ENCODE measurements at regions not wholly inside any gene's neighbourhood (a gene's known extent, or its start where the extent isn't known, plus 50 kb on each side); places are given as distances from the start of the nearest gene placed in this dataset.
A peak's percentile ranks its signal among the peaks of the same experiment; 100 is the strongest.

DNA sequence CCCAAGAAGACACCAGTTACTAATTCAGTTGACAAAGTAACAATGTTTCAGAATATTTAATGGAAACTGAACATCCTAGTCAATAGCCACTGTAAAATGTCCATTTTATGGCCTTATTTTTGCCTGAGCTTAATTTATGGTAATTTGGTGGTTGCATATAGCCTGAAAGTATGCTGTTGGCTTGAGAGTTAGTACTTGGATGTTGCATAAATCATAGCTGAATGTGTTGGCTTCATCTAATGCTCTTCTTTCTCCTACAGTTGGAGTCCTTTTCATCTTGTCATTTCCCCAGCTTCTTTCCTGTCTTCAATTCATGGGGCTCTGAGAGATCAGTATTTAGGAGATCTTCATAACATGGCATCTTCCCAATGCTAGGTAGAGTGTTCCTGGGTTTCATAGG lies 164.6 kb downstream of the MAT2B start:
- no peak for TF ChIP-seq CTCF (IDR thresholded peaks at IDR 0.05; ENCODE audit: control extremely low read depth, extremely low read depth, low read depth, missing control alignments)
- no peak for DNase-seq (ENCODE audit: extremely low spot score)
- POLR2A ChIA-PET: no interaction called here
- CTCF ChIA-PET: no interaction called here

GRCh38 chr5:163677092-163677491 lies 171.7 kb downstream of the MAT2B start:
- DNase-seq (ENCODE audit: extremely low spot score): no peak
- ChIA-PET CTCF (no interaction called here), POLR2A (no interaction called here)
- no peak for TF ChIP-seq CTCF (IDR thresholded peaks at IDR 0.05; ENCODE audit: control extremely low read depth, extremely low read depth, low read depth, missing control alignments)

DNA sequence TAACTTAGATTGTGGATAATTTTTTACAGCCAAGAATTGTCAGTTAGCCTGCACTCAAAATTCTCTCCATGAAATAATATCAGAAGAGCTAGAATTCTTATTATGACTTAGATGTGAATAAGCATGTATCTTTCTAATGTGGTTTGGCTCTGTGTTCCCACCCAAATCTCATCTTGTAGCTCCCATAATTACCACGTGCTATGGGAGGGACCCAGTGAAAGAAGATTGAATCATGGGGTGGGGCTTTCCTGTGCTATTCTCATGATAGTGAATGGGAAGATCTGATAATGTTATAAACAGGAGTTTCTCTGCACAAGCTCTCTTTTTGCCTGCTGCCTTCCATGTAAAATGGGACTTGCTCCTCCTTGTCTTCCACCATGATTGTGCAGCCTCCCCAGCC lies 176.8 kb downstream of the MAT2B start:
- DNase-seq (ENCODE audit: extremely low spot score): no peak
- no peak for TF ChIP-seq CTCF (IDR thresholded peaks at IDR 0.05; ENCODE audit: control extremely low read depth, extremely low read depth, low read depth, missing control alignments)
- CTCF ChIA-PET: interaction anchor here (0.8 to 1.4 kb wide), 5 partner anchors 14 to 822 kb away, joined by 3 to 4 read pairs (median 3); no protein-coding TSS in a partner anchor
- POLR2A ChIA-PET: no interaction called here

DNA sequence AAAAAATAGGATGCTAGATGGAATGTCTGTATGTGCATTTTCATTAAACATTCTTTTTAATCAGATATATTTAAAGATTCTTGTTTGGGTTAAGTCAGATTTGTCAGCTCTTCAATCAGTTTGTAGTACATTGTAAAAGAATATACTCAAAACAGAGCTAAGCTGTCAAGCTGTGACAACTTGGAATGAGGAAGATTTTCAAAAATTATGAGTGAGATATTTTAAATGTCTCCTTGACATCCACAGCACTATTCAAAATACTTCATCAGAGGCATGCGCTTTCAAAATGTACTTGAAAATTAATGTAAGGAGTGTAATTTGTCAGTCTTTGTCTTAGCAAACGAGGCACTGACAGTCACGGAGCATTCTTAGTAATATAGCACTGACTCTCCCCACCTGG lies 182.0 kb downstream of the MAT2B start:
- CTCF ChIA-PET: no interaction called here
- TF ChIP-seq CTCF (IDR thresholded peaks at IDR 0.05; ENCODE audit: control extremely low read depth, extremely low read depth, low read depth, missing control alignments): no peak
- no peak for DNase-seq (ENCODE audit: extremely low spot score)
- POLR2A ChIA-PET: no interaction called here

GRCh38 chr5:163692091-163692490 lies 186.7 kb downstream of the MAT2B start:
- ChIA-PET CTCF (interaction anchor here (1.1 kb wide), 1 partner anchor 812 kb away, joined by 5 read pairs; no protein-coding TSS in a partner anchor), POLR2A (no interaction called here)
- no peak for DNase-seq (ENCODE audit: extremely low spot score)
- no peak for TF ChIP-seq CTCF (IDR thresholded peaks at IDR 0.05; ENCODE audit: control extremely low read depth, extremely low read depth, low read depth, missing control alignments)

- ChIA-PET POLR2A (no interaction called here), CTCF (interaction anchor here (0.9 to 3.6 kb wide), 9 partner anchors 10 to 1935 kb away, joined by 3 to 16 read pairs (median 5); no protein-coding TSS in a partner anchor)
- TF ChIP-seq CTCF (IDR thresholded peaks at IDR 0.05; ENCODE audit: control extremely low read depth, extremely low read depth, low read depth, missing control alignments): peak; percentile 57
- peak; percentile 20 for DNase-seq (ENCODE audit: extremely low spot score)
Observed at GRCh38 chr5:163695830-163696578, 190.6 kb downstream of the MAT2B start.

Measured in GM10248 (cell line).